Activated gamma-delta T cell treated with Interleukin-2 at 50 U/mL for 16 hours (primary cell): ENCODE measurements at regions not wholly inside any gene's neighbourhood (a gene's known extent, or its start where the extent isn't known, plus 50 kb on each side); places are given as distances from the start of the nearest gene placed in this dataset.
"Not testable (repeated sequence)": the region's sequence is repeated elsewhere in the genome, so short reads cannot be mapped to it uniquely, and the experiment has no call there.

ENCODE experiments used
- DNase-seq: peaks from one replicate; pipeline ENCODE4 v3.0.0-alpha.2; 2020

DNA sequence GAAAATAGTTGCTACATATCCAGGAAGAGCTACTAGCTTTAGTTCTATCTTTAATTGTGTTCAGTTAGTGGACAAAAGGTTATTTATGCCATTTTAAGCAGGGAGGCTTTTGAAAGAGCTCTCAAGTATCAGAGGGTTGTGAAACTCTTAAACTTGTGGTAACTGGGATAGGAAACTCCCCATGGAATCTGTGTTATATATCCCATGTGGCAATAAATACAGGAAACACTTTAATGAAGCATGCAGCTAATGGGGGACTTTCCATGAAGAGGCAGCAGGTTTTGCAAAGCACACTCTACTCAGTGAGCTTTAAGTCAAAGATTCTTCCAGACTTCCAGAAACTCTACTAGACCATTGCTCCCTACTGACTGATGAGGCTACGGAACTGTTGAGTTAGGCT lies 805.0 kb upstream of the C9orf72 start:
- no peak for DNase-seq

DNA sequence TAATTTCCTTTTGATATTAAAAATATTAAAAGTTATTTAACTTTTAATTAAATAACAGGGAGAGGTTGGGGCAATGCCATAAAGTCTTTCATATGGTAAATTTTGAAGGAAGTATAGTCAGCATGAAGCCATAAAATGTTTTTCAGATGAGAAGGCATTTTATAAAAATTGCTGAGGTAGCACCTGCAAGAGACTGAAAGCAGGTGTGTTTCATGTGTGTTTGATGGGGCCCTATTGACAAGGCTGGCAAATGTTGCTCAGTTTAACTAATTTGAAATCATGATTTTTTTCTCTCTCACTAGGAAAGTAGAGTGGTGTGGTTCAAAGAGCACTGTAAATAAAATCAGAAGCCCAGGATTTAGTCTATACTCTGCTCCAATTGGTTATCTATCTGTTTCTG lies 805.8 kb upstream of the C9orf72 start:
- DNase-seq, result no peak

DNA sequence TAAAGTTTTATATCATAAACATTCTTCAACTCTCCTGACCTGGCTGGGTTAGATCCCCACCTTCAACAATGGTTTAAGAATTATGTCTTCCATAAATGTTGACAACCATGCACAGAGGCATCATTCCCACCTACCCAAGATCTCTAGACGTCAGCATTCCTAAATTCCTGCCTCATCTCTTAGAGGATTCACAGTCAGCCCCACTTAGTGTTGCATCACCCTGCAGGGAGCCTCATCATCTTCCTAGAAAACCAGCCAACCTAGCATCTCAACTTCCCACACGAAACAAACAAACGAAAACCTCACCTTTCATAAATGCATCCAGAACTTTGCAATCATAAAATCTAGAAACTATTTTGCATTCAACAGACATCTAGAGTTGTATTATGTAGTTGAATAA lies 816.1 kb upstream of the C9orf72 start:
- DNase-seq, result no peak

DNA sequence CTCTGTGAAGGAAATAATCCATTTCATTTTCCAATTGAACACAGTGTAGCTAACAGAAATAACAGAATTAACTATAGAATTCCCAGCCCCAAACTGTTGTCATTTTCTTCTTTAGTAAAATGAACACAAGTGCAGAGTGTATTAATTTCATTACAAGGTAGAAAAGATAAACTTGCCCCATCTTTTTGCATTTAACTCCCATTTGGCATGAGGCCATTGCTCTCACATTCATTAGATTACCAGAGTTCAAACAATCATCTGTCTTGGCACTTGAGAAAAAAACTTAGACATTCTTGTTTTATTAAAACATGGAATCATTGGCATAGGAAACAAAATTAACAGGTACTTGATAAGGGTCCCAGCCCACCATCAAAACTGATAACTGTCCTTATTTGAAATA lies 821.5 kb upstream of the C9orf72 start:
- no peak for DNase-seq

- no peak for DNase-seq
These were observed 822.8 kb upstream of the C9orf72 start for GRCh38 chr9:28396058-28396457.

DNA sequence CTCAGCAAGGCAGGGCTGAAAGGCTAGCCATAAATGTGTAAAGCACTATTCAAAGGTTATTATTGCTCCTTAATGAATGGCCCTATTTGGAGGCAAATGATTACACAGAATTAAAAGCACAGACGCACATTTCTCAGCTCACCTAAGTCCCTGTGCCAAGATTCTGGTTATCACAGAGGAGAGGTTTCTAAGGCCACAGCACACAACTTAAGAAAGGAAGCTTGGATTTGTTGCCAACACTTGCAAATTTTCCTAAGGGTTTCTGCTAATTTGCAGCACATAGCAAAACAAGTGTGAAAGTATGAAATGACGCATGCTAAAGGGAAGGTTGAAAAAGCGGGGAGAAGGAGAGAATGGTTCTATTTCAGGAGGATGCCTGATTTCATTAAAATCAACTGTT lies 834.1 kb upstream of the C9orf72 start:
- no peak for DNase-seq

GRCh38 chr9:28409919-28410318 lies 836.6 kb upstream of the C9orf72 start:
- DNase-seq, result no peak

DNA sequence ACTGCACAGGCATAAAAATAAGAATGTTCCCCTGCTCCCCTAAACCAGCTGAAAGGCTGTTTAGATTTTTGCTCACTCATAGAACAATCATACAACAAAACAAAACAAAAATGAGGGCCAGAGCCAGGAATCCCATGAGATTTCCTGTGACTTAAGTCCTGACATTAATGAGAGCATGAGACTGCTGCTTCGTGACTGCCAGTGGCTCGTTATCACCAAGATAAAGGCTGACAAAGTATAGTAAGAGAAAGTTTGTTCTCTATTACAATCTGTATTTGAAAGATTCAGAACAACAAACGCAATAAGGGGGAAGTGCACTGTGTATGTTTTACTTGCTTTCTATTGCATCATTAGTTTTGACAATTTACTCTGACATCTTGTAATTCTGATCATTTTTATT lies 837.1 kb upstream of the C9orf72 start:
- DNase-seq, result no peak

DNA sequence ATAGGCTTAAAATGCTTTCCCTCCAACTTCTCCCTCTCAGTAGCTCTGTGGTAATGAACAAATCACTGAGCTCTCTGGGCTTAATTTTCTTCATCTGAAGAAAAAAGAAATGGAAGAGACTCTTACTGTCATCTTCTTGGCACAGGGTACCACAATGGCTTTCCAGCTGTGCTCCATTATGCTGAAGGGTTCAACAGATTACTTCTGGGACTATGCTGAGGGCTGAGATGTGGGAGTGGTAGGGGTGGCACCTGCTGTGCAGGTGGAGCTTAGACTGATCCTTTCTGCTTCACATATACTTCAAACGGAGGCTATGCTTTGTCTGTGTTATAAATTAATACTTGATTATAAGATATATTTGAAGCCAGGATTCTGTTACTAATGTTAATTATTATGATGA lies 840.2 kb upstream of the C9orf72 start:
- no peak for DNase-seq

DNA sequence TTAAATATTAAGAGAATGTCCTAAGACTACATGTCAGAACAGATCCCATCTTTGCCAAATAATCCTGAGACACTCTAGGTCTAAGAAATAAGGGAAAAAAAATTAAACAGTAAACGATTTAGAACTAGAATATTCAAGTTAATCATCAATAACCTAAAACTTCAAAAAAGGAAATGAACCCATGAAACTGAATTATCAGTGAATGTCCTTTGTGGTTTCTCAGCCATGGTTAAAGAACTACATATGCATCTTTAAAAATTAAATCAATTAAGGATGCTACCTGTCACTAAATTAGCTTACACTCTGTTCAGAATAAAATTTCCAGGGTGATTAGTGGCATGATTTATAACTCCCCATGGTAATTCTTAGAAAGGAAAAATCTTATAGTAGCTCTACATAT lies 850.0 kb upstream of the C9orf72 start:
- no peak for DNase-seq

GRCh38 chr9:28435456-28435855 lies 862.2 kb upstream of the C9orf72 start:
- no peak for DNase-seq

DNA sequence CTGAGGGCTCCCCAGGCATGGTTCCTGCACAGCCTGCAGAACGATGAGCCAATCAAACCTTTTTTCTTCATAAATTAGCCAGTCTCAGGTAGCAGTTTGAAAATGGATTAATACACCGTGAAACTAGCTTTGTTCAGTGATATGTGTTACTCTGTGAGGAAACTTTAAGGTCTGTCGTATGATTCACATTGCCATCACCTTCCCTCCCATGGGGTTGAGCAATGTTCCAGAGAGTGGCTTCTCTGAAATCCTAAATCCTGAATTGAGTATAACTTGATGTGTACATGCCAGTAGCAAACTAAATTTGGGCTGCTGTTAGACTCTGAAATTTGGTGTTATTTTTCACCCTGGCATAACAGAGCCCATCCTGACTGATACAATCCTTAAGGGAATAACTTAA lies 866.4 kb upstream of the C9orf72 start:
- DNase-seq, result no peak

DNA sequence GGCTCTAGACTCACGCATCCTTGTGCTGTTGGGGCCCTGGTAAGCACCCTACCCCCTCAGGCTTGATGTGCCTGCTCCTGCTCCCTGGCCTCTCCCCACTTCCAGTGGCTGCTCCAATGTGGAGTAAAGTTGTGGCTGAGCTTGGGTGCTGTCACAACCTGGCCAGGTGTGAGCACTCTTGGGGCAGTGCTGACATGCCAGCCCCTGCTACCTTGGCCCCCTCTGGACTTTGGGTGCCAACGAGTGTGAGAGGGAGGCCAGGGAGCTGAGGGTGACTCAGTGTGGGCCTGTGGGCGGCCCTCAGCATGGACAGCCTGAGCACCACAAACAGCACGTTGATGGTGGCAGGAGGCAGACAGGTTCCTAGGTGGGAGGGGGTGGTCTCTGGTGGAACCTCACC lies 870.2 kb upstream of the C9orf72 start:
- no peak for DNase-seq

GRCh38 chr9:28444637-28445036 lies 871.4 kb upstream of the C9orf72 start:
- DNase-seq, result no peak

DNA sequence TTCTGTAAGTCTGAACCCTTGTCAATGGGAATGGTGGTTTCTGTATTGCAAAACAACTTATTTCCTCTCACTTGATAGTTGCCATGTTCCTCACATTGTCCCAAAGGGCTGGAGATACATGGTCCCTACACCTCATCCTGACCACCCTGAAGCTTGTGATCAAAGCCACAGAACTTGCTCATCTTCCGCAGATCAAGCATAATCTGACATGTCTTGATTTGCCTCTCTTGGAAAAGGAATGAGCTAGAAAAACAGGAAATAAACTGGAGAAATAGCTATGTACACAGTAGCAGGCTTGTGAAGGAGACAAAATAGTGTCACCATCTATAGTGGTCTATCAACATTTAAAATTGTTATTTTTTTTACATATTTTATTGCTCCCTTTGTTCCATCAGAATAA lies 871.9 kb upstream of the C9orf72 start:
- no peak for DNase-seq

DNA sequence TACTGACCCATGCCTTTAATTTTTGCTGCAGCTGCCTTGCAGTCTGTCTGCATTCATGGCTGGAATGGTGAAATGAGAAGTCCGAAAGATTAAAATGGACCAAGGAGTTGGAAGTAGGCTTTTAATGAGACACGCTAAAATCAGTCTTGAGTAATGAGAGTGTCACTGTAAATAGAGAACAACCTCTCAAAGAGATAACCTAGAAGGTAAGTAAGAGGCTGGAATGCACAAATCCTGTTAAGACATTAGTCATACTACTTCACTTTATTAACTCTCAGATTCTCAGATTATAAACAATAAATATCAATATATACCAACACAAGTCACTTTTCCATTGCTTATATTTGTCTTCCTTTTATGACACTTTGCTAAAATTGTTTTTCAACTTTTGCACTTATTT lies 880.6 kb upstream of the C9orf72 start:
- no peak for DNase-seq

DNA sequence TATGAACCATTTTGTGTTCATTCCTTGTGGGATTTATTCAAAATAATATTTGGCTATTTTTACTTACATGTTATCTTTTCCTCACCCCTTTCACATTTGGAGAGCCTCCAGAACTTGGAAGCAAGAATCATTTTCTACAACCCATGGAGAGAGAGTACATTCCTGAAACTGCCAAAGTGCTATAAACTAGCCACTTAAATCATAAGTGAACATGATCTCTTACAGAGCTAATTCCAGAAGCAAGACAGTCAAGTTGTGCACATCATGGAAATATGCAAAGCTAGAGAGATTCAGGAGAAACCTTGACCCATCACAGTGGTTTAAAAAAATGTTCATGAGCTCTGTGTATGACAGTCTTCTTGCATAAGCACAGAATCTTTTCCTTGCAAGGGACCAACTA lies 883.6 kb upstream of the C9orf72 start:
- DNase-seq, result no peak

DNA sequence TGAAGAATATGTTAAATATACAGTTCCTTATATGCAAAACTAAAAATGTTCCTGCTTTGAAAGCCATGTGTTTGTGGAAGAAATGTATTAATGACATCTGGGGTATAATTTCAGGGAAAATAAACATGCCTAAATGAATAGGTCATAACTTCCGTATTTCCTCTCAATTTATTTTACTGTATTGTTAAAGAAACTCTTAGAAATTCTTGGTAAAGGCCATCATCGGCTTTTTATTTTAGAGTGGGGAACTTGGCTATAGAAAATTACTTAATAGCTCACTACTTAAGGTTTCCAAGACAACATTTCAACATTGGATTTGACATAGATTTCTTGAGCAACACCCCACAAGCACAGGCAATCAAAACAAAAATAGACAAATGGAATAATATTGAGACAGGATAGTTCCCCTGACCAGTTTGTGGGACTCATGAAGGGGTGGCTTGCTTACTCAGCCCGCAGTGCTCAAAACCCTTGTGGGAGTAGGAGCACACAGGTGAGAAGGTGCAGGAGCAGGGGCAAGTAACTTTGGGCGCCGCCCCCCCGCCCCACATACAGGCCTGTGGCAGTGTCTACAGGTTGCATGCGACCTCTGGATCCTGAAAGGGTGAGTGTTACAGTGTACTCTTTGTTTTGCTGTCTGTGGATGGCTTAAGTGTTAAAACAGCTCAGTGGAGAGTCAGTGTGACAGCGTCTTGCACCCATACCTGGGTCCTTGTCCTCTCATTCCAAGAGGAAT lies 891.4 kb upstream of the C9orf72 start:
- no peak for DNase-seq

GRCh38 chr9:28471261-28471660 lies 898.0 kb upstream of the C9orf72 start:
- no peak for DNase-seq

DNA sequence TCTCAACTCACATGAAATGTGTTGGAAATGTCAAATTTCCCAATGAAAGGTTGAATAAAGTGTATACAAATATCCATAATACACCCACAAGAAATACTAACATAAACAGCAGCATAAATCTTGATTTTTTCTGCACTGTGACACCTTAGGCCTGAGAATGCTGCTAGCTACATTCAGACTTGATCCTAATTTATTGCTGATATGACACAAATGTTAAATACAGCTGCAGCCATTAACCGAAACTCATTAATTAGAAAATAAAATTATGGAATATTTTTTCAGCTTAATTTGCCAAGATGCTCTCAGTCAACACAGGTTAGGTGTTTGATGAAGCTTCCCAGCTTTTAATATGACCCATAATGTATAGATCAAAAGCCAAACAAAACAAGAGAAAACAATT lies 914.3 kb upstream of the C9orf72 start:
- no peak for DNase-seq

GRCh38 chr9:28491121-28491520 lies 917.8 kb upstream of the C9orf72 start:
- no peak for DNase-seq

DNA sequence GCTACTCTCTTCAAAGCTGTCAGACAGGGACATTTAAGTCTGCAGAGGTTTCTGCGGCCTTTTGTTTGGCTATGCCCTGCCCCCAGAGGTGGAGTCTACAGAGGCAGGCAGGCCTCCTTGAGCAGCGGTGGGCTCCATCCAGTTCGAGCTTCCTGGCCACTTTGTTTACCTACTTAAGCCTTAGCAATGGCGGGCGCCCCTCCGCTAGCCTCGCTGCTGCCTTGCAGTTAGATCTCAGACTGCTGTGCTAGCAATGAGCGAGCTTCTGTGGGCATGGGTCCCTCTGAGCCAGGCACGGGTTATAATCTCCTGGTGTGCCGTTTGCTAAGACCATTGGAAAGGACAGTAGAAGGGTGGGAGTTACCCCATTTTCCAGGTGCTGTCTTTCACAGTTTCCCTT lies 924.9 kb upstream of the C9orf72 start:
- not testable (repeated sequence) for DNase-seq

DNA sequence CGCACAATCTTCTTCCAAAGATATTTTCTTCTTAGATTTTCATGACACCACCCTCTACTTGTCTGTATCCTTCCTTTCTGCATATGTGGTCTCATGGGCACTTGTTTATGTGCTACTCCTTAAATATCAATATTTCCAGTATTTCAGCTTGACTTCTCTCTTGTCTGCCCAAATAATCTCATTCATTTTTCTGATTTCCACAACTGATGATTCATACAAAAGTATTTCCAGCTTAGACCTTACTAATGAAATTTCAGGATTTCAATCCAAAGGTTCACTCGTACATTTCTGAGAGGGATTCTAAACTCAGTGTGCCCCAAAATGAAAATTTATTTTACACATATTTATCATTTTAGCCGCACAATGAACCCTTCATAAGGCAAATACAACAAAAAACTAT lies 928.9 kb upstream of the C9orf72 start:
- no peak for DNase-seq

- DNase-seq, result no peak
These were observed 929.5 kb upstream of the C9orf72 start for GRCh38 chr9:28502741-28503140.

DNA sequence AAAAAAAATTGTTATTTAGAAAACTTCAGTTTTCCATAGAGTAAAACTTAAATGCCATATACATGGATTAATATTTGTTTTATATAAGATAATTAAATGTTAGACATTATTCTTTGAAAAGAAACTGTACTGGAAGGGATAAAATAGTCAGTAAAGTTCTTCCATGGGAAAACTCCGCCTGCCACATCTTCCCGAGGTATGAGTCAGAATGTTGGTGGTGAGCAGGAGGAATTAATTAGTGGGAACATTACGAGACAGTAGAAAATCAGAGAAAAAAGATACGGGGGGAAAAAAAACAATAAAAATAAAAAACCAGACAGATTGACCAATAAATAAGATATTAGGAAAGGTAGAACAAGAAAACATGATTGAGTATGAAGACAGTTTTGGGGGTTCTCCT lies 930.3 kb upstream of the C9orf72 start:
- no peak for DNase-seq

- no peak for DNase-seq
These were observed 945.2 kb upstream of the C9orf72 start for GRCh38 chr9:28518439-28518838.
